Nephron progenitor cell (in vitro differentiated cells): ENCODE measurements at regions not wholly inside any gene's neighbourhood (a gene's known extent, or its start where the extent isn't known, plus 50 kb on each side); places are given as distances from the start of the nearest gene placed in this dataset.
"Not testable (repeated sequence)": the region's sequence is repeated elsewhere in the genome, so short reads cannot be mapped to it uniquely, and the experiment has no call there.

Source experiments
- DNase-seq: peaks from one replicate; pipeline ENCODE4 v3.0.0; 2021
- H3K27ac Mint-ChIP-seq: 2 replicates; pipeline ENCODE4 v1.8.0; 2021; ENCODE audit warnings: mild to moderate bottlenecking, moderate library complexity, mixed read lengths
- H3K27me3 Mint-ChIP-seq: 2 replicates; pipeline ENCODE4 v1.8.0; 2021; ENCODE audit warnings: mild to moderate bottlenecking, low read depth, mixed read lengths; ENCODE audit not compliant: poor library complexity
- H3K36me3 Mint-ChIP-seq: 2 replicates; pipeline ENCODE4 v1.8.0; 2021; ENCODE audit warnings: low read depth, mixed read lengths
- H3K4me1 Mint-ChIP-seq: 2 replicates; pipeline ENCODE4 v1.8.0; 2021; ENCODE audit warnings: mixed read lengths
- H3K4me3 Mint-ChIP-seq: 2 replicates; pipeline ENCODE4 v1.8.0; 2021; ENCODE audit warnings: mild to moderate bottlenecking, moderate library complexity, mixed read lengths
- H3K9me3 Mint-ChIP-seq: 2 replicates; pipeline ENCODE4 v1.8.0; 2021; ENCODE audit warnings: mild to moderate bottlenecking, moderate library complexity, mixed read lengths
- TF ChIP-seq, protein P1 (sequence below): fragments of 200-600 bp; sonication (generic); IDR thresholded peaks from 2 replicates; pipeline ENCODE4 v1.5.0; 2021; ENCODE audit warnings: antibody characterized with exemption

DNA sequence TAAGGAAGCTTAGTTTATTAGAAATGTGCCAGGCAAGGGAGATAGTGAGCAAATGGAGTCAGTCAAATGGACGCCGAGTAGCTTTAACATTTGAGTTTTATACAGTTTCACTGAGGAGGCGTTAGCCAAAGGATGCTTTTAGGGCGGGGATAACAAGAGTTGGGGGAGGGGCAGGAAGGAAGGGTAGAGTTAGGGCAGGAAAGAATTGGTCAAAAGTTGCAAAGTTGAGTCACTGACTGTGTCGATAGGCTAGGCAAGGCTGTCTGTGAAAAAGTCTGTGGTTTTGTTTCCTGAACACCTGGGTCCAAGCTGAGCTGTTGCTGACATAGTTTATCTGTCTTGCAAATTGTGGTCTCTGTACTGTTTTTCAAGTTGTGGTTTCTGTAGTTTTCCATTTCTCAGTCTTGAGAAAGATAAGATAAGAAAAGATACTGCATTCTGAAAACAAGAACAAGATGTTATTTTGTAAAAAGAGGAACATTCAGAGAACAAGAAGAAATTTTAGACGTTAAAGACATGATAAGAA, 62.6 kb upstream of the RESF1 start:
- H3K27ac Mint-ChIP-seq, result peak overlapping the region; percentile 76
- H3K4me3 Mint-ChIP-seq, result peak overlapping the region; percentile 2
- H3K4me1 Mint-ChIP-seq, result peaks cover 42% of the 10 kb centered on the region
- DNase-seq, result no peak
- peaks cover 3% of the 10 kb centered on the region for H3K27me3 Mint-ChIP-seq
- peaks cover 53% of the 10 kb centered on the region for H3K9me3 Mint-ChIP-seq
- TF ChIP-seq, protein P1, sequence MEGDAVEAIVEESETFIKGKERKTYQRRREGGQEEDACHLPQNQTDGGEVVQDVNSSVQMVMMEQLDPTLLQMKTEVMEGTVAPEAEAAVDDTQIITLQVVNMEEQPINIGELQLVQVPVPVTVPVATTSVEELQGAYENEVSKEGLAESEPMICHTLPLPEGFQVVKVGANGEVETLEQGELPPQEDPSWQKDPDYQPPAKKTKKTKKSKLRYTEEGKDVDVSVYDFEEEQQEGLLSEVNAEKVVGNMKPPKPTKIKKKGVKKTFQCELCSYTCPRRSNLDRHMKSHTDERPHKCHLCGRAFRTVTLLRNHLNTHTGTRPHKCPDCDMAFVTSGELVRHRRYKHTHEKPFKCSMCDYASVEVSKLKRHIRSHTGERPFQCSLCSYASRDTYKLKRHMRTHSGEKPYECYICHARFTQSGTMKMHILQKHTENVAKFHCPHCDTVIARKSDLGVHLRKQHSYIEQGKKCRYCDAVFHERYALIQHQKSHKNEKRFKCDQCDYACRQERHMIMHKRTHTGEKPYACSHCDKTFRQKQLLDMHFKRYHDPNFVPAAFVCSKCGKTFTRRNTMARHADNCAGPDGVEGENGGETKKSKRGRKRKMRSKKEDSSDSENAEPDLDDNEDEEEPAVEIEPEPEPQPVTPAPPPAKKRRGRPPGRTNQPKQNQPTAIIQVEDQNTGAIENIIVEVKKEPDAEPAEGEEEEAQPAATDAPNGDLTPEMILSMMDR, result no peak
- peaks cover 24% of the 10 kb centered on the region for H3K36me3 Mint-ChIP-seq

DNA sequence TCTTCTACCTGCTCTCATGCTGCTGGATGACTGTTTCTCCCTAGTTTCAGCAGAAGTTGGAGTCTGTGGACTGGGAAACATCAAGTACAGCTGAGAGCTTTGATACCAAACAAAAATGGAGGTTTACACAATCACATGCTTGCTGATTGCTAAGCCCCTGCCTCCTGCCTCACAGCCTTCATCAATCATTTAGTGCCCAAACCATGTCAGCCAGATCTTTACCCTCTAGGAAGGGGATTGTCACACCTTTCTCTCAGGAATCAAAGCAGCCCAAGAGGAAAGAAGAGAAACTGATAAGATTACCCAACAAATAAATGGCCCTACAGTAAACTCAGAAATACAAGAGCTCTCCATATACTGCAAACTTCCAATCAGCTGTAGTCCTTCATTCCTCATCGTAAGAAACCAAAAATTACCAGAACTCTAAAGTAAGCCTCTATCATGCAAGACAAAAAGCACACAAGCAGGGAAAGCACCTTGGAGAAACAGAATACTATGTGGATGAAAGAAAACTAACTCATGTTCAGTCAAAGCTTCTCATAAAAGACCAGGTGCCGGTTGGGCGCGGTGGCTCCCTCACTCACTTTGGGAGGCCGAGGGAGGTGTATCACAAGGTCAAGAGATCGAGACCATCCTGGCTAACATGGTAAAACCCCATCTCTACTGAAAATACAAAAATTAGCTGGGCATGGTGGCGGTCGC, 63.6 kb upstream of the RESF1 start:
- peaks cover 59% of the 10 kb centered on the region for H3K9me3 Mint-ChIP-seq
- peak overlapping the region; percentile 72 for H3K27ac Mint-ChIP-seq
- H3K4me3 Mint-ChIP-seq, result no peak overlapping the region

DNA sequence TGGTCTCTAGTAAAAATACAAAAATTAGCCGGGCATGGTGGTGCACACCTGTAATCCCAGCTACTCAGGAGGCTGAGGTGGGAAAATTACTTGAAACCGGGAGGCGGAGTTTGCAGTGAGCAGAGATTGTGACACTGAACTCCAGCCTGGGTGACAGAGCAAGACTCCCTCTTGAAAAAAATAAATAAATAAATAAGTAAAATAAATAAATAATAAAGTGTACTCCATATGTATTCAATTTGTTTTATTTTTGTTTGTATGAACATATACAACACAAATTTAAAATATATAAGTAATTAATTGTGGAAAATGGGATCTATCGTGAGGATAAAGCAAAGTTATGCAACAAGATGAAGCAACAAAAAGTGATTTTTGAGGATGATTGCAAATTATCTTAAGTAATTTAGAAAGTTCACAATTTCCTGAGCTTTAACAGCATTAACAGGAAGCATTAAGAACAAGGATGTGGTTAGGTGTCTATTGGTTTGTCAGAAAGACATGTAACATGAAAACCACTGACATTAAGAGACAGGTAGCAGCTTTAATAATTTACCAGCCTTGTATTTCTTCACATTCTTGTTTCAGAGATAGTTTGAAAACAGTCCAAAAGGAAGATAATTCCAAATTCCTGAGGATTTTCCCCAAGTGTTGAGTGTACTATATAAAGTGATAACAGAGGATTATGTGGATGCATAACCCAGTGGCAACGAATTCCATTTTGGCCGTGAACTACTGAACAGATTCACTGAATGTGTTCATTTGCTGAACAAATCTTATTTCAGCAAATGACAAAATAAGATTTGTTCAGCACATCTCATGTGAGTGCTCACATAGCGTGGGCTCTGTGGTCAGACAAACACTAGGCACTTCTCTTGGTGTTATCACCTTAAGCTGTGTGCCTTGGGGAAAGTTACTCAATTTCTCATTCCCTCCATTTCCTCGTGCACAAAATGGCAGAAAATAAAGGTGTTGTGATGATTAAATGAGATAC, 68.6 kb upstream of the RESF1 start:
- peaks cover 22% of the 10 kb centered on the region for H3K36me3 Mint-ChIP-seq
- no peak for DNase-seq
- H3K4me3 Mint-ChIP-seq, result no peak overlapping the region
- H3K9me3 Mint-ChIP-seq, result peaks cover 64% of the 10 kb centered on the region
- TF ChIP-seq, protein P1, result no peak
- peaks cover 6% of the 10 kb centered on the region for H3K4me1 Mint-ChIP-seq
- H3K27ac Mint-ChIP-seq, result no peak overlapping the region
- H3K27me3 Mint-ChIP-seq, result no peaks in the 10 kb centered on the region

More for the DNA sequence above, 63.6 kb upstream of the RESF1 start:
- Mint-ChIP-seq H3K27me3 (peaks cover 3% of the 10 kb centered on the region), H3K4me1 (peaks cover 42% of the 10 kb centered on the region), H3K36me3 (peaks cover 24% of the 10 kb centered on the region)
- DNase-seq, result no peak
- TF ChIP-seq, protein P1, result no peak

DNA sequence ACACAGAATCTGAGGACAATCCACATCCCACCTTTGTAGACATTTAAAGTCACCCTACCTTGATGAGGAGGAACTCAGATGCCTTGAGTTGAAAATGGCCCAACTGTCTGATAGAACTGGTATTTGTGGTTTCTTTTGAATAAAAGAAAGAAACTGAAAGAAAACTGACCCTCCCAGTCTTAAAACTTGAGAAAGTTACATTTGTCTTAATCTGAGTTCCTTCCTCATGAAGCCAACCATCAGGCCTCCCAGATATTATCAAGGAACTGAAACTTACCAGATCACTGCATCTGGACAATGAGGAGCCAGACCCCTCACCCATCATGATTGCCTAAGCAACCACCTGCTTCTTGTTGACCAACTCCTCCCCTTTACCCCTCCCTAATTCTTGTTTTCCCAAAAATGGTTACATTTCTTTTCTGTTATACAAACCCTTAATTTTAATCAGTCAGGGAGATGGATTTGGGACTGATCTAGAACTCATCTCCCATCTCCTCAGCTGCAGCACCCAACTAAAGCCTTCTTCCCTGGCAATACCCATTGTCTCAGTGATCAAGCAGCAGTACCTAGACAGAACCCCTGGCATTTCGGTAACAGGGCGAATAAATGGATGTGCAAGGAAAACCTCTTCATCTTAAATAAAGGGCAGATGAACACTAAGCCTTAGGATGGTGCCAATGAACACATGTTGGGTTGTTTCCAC, 72.0 kb upstream of the RESF1 start:
- no peaks in the 10 kb centered on the region for H3K4me1 Mint-ChIP-seq
- no peak overlapping the region for H3K27ac Mint-ChIP-seq
- H3K9me3 Mint-ChIP-seq, result peaks cover 77% of the 10 kb centered on the region
- no peaks in the 10 kb centered on the region for H3K27me3 Mint-ChIP-seq
- TF ChIP-seq, protein P1, result no peak
- no peak overlapping the region for H3K4me3 Mint-ChIP-seq
- no peak for DNase-seq
- peaks cover 26% of the 10 kb centered on the region for H3K36me3 Mint-ChIP-seq

DNA sequence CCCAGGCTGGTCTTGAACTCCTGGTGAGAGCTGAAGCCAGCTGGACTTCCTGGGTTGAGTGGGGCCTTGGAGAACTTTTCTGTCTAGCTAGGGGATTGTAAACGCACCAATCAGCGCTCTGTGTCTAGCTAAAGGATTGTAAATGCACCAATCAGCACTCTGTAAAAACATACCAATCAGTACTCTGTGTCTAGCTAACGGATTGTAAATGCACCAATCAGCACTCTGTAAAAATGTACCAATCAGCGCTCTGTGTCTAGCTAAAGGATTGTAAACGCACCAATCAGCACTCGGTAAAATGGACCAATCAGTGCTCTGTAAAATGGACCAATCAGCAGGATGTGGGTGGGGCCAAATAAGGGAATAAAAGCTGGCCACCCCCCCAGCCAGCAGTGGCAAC, 76.5 kb upstream of the RESF1 start:
- H3K4me3 Mint-ChIP-seq, H3K27me3 Mint-ChIP-seq, DNase-seq, H3K27ac Mint-ChIP-seq: not testable (repeated sequence)
- H3K4me1 Mint-ChIP-seq, result peaks cover 26% of the 10 kb centered on the region
- peaks cover 70% of the 10 kb centered on the region for H3K9me3 Mint-ChIP-seq
- H3K36me3 Mint-ChIP-seq, result peaks cover 17% of the 10 kb centered on the region
